ENCODE measurements at regions not wholly inside any gene's neighbourhood (a gene's known extent, or its start where the extent isn't known, plus 50 kb on each side); places are given as distances from the start of the nearest gene placed in this dataset.

DNA sequence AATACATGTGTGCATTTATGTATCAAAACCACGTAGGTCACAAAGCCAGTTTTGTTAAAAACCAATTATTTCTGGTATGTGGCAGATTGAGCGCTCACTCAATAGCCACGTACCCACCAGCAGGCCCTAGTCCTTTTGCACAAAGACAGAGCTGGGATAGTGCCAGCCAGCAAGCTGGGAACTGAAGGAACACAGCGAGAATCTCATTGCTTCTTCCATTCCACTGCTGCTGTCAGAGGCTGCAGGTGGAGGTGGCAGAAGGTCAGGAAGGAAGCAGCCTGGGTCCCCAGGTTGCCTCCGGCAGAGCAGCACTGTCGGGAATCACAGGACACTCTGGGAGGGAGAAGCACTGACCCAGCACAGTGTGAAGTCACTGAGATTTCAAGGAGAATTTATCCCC is 385.5 kb upstream of the PFKP start:
- TF ChIP-seq POLR2AphosphoS5 (IDR thresholded peaks at IDR 0.05) (no peak), POLR2A (IDR thresholded peaks at IDR 0.05) (no peak)
- TF ChIP-seq, protein P1, sequence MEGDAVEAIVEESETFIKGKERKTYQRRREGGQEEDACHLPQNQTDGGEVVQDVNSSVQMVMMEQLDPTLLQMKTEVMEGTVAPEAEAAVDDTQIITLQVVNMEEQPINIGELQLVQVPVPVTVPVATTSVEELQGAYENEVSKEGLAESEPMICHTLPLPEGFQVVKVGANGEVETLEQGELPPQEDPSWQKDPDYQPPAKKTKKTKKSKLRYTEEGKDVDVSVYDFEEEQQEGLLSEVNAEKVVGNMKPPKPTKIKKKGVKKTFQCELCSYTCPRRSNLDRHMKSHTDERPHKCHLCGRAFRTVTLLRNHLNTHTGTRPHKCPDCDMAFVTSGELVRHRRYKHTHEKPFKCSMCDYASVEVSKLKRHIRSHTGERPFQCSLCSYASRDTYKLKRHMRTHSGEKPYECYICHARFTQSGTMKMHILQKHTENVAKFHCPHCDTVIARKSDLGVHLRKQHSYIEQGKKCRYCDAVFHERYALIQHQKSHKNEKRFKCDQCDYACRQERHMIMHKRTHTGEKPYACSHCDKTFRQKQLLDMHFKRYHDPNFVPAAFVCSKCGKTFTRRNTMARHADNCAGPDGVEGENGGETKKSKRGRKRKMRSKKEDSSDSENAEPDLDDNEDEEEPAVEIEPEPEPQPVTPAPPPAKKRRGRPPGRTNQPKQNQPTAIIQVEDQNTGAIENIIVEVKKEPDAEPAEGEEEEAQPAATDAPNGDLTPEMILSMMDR (IDR thresholded peaks at IDR 0.05) = no peak

Measured in sigmoid colon (tissue), 4 donors.